HG02981 (cell line): ENCODE measurements at regions not wholly inside any gene's neighbourhood (a gene's known extent, or its start where the extent isn't known, plus 50 kb on each side); places are given as distances from the start of the nearest gene placed in this dataset.

Source experiments
- ATAC-seq: cut with Tn5 transposase; IDR thresholded peaks from one replicate; pipeline ENCODE4 v1.9.1; 2021; ENCODE audit warnings: mild to moderate bottlenecking, moderate library complexity; ENCODE audit not compliant: unreplicated experiment

GRCh38 chr16:55209626-55210025 is 114.4 kb upstream of the IRX6 start:
- ATAC-seq: no peak

GRCh38 chr16:55212791-55213190 is 111.2 kb upstream of the IRX6 start:
- no peak for ATAC-seq

- no peak for ATAC-seq
Measured at GRCh38 chr16:55214412-55214811, 109.6 kb upstream of the IRX6 start.

GRCh38 chr16:55214974-55215494 is 109.0 kb upstream of the IRX6 start:
- ATAC-seq: no peak

- no peak for ATAC-seq
Measured at GRCh38 chr16:55217392-55217791, 106.6 kb upstream of the IRX6 start.

- no peak for ATAC-seq
Measured at GRCh38 chr16:55221836-55222235, 102.2 kb upstream of the IRX6 start.

GRCh38 chr16:55222486-55222885 is 101.5 kb upstream of the IRX6 start:
- ATAC-seq: no peak

- ATAC-seq: no peak
Measured at GRCh38 chr16:55225972-55226542, 97.9 kb upstream of the IRX6 start.

- no peak for ATAC-seq
Measured at GRCh38 chr16:55232822-55233221, 91.2 kb upstream of the IRX6 start.

- no peak for ATAC-seq
Measured at GRCh38 chr16:55233464-55233863, 90.5 kb upstream of the IRX6 start.

GRCh38 chr16:55236655-55237054 is 87.3 kb upstream of the IRX6 start:
- no peak for ATAC-seq

GRCh38 chr16:55239723-55240122 is 84.3 kb upstream of the IRX6 start:
- ATAC-seq: no peak

GRCh38 chr16:55240888-55241287 is 83.1 kb upstream of the IRX6 start:
- no peak for ATAC-seq

- ATAC-seq: no peak
Measured at GRCh38 chr16:55242667-55243066, 81.3 kb upstream of the IRX6 start.

- no peak for ATAC-seq
Measured at GRCh38 chr16:55248058-55248457, 75.9 kb upstream of the IRX6 start.

- no peak for ATAC-seq
Measured at GRCh38 chr16:55248494-55248893, 75.5 kb upstream of the IRX6 start.

GRCh38 chr16:55249361-55249760 is 74.6 kb upstream of the IRX6 start:
- no peak for ATAC-seq

- ATAC-seq: no peak
Measured at GRCh38 chr16:55249936-55250335, 74.1 kb upstream of the IRX6 start.

GRCh38 chr16:55250701-55251100 is 73.3 kb upstream of the IRX6 start:
- no peak for ATAC-seq

GRCh38 chr16:55251151-55251550 is 72.9 kb upstream of the IRX6 start:
- no peak for ATAC-seq

- no peak for ATAC-seq
Measured at GRCh38 chr16:55252577-55252976, 71.4 kb upstream of the IRX6 start.

GRCh38 chr16:55253987-55254386 is 70.0 kb upstream of the IRX6 start:
- ATAC-seq: no peak

- no peak for ATAC-seq
Measured at GRCh38 chr16:55255733-55256282, 68.2 kb upstream of the IRX6 start.
